ENCODE measurements at regions not wholly inside any gene's neighbourhood (a gene's known extent, or its start where the extent isn't known, plus 50 kb on each side); places are given as distances from the start of the nearest gene placed in this dataset.

GRCh38 chr14:81972601-81973000 is 438.9 kb upstream of the SEL1L start:
- no peak overlapping the region for H3K9ac ChIP-seq (ENCODE audit: insufficient read length)
- H3K4me3 ChIP-seq: no peak overlapping the region
- no peaks in the 10 kb centered on the region for H3K36me3 ChIP-seq (ENCODE audit: insufficient read depth, low read length)
- H3K27ac ChIP-seq: no peak overlapping the region
- TF ChIP-seq POLR2AphosphoS5 (IDR thresholded peaks at IDR 0.05; ENCODE audit: borderline replicate concordance, low read depth, low read length) (no peak), EZH2 (IDR thresholded peaks at IDR 0.05) (no peak), FOXP2 (optimal IDR thresholded peaks at IDR 0.05; ENCODE audit: control extremely low read depth, extremely low read length, insufficient read depth) (no peak)
- no peak for DNase-seq (ENCODE audit: low read depth, low spot score)
- H3K9me3 ChIP-seq (ENCODE audit: low read depth, low read length): no peaks in the 10 kb centered on the region

- H3K4me3 ChIP-seq: no peak overlapping the region
- no peaks in the 10 kb centered on the region for H3K9me3 ChIP-seq (ENCODE audit: low read depth, low read length)
- DNase-seq (ENCODE audit: low read depth, low spot score): no peak
- no peaks in the 10 kb centered on the region for H3K36me3 ChIP-seq (ENCODE audit: insufficient read depth, low read length)
- no peak for TF ChIP-seq FOXP2 (optimal IDR thresholded peaks at IDR 0.05; ENCODE audit: control extremely low read depth, extremely low read length, insufficient read depth)
- no peak for TF ChIP-seq POLR2AphosphoS5 (IDR thresholded peaks at IDR 0.05; ENCODE audit: borderline replicate concordance, low read depth, low read length)
- TF ChIP-seq EZH2 (IDR thresholded peaks at IDR 0.05): no peak
- no peak overlapping the region for H3K27ac ChIP-seq
- no peak overlapping the region for H3K9ac ChIP-seq (ENCODE audit: insufficient read length)
Observed at GRCh38 chr14:81974543-81974942, 440.9 kb upstream of the SEL1L start.

GRCh38 chr14:81980601-81981306 is 447.1 kb upstream of the SEL1L start:
- DNase-seq (ENCODE audit: low read depth, low spot score): no peak
- TF ChIP-seq POLR2AphosphoS5 (IDR thresholded peaks at IDR 0.05; ENCODE audit: borderline replicate concordance, low read depth, low read length) (no peak), FOXP2 (optimal IDR thresholded peaks at IDR 0.05; ENCODE audit: control extremely low read depth, extremely low read length, insufficient read depth) (no peak), EZH2 (IDR thresholded peaks at IDR 0.05) (no peak)
- H3K36me3 ChIP-seq (ENCODE audit: insufficient read depth, low read length): no peaks in the 10 kb centered on the region

GRCh38 chr14:81981307-81981675 is 447.6 kb upstream of the SEL1L start:
- H3K36me3 ChIP-seq (ENCODE audit: insufficient read depth, low read length): no peaks in the 10 kb centered on the region
- DNase-seq (ENCODE audit: low read depth, low spot score): no peak
- peak overlapping the region; percentile 83 for H3K9ac ChIP-seq (ENCODE audit: insufficient read length)
- no peaks in the 10 kb centered on the region for H3K9me3 ChIP-seq (ENCODE audit: low read depth, low read length)
- TF ChIP-seq FOXP2 (optimal IDR thresholded peaks at IDR 0.05; ENCODE audit: control extremely low read depth, extremely low read length, insufficient read depth): no peak
- no peak for TF ChIP-seq EZH2 (IDR thresholded peaks at IDR 0.05)
- TF ChIP-seq POLR2AphosphoS5 (IDR thresholded peaks at IDR 0.05; ENCODE audit: borderline replicate concordance, low read depth, low read length): no peak
- H3K27ac ChIP-seq: peak overlapping the region; percentile 100
- peak overlapping the region; percentile 75 for H3K4me3 ChIP-seq

More at GRCh38 chr14:81980601-81981306, 447.1 kb upstream of the SEL1L start:
- Histone ChIP-seq H3K9me3 (ENCODE audit: low read depth, low read length) (no peaks in the 10 kb centered on the region), H3K4me3 (peak overlapping the region; percentile 75), H3K27ac (peak overlapping the region; percentile 100), H3K9ac (ENCODE audit: insufficient read length) (peak overlapping the region; percentile 83)

GRCh38 chr14:81982046-81982445 is 448.4 kb upstream of the SEL1L start:
- peak overlapping the region; percentile 100 for H3K27ac ChIP-seq
- peak; percentile 92 for DNase-seq (ENCODE audit: low read depth, low spot score)

GRCh38 chr14:81986005-81986404 is 452.4 kb upstream of the SEL1L start:
- Histone ChIP-seq H3K9me3 (ENCODE audit: low read depth, low read length) (no peaks in the 10 kb centered on the region), H3K9ac (ENCODE audit: insufficient read length) (no peak overlapping the region), H3K36me3 (ENCODE audit: insufficient read depth, low read length) (no peaks in the 10 kb centered on the region), H3K4me3 (no peak overlapping the region), H3K27ac (no peak overlapping the region)
- no peak for DNase-seq (ENCODE audit: low read depth, low spot score)
- TF ChIP-seq EZH2 (IDR thresholded peaks at IDR 0.05) (no peak), FOXP2 (optimal IDR thresholded peaks at IDR 0.05; ENCODE audit: control extremely low read depth, extremely low read length, insufficient read depth) (no peak), POLR2AphosphoS5 (IDR thresholded peaks at IDR 0.05; ENCODE audit: borderline replicate concordance, low read depth, low read length) (no peak)

More at GRCh38 chr14:81982046-81982445, 448.4 kb upstream of the SEL1L start:
- peak overlapping the region; percentile 83 for H3K9ac ChIP-seq (ENCODE audit: insufficient read length)
- H3K36me3 ChIP-seq (ENCODE audit: insufficient read depth, low read length): no peaks in the 10 kb centered on the region
- TF ChIP-seq POLR2AphosphoS5 (IDR thresholded peaks at IDR 0.05; ENCODE audit: borderline replicate concordance, low read depth, low read length) (no peak), EZH2 (IDR thresholded peaks at IDR 0.05) (no peak), FOXP2 (optimal IDR thresholded peaks at IDR 0.05; ENCODE audit: control extremely low read depth, extremely low read length, insufficient read depth) (no peak)
- no peaks in the 10 kb centered on the region for H3K9me3 ChIP-seq (ENCODE audit: low read depth, low read length)
- H3K4me3 ChIP-seq: peak overlapping the region; percentile 75

GRCh38 chr14:81989211-81989610 is 455.6 kb upstream of the SEL1L start:
- Histone ChIP-seq H3K36me3 (ENCODE audit: insufficient read depth, low read length) (no peaks in the 10 kb centered on the region), H3K4me3 (no peak overlapping the region), H3K27ac (no peak overlapping the region), H3K9me3 (ENCODE audit: low read depth, low read length) (no peaks in the 10 kb centered on the region), H3K9ac (ENCODE audit: insufficient read length) (no peak overlapping the region)
- no peak for DNase-seq (ENCODE audit: low read depth, low spot score)
- no peak for TF ChIP-seq EZH2 (IDR thresholded peaks at IDR 0.05)
- no peak for TF ChIP-seq POLR2AphosphoS5 (IDR thresholded peaks at IDR 0.05; ENCODE audit: borderline replicate concordance, low read depth, low read length)
- no peak for TF ChIP-seq FOXP2 (optimal IDR thresholded peaks at IDR 0.05; ENCODE audit: control extremely low read depth, extremely low read length, insufficient read depth)

- DNase-seq (ENCODE audit: low read depth, low spot score): peak; percentile 76
- H3K4me3 ChIP-seq: peak overlapping the region; percentile 60
- TF ChIP-seq EZH2 (IDR thresholded peaks at IDR 0.05) (no peak), POLR2AphosphoS5 (IDR thresholded peaks at IDR 0.05; ENCODE audit: borderline replicate concordance, low read depth, low read length) (no peak), FOXP2 (optimal IDR thresholded peaks at IDR 0.05; ENCODE audit: control extremely low read depth, extremely low read length, insufficient read depth) (no peak)
Observed at GRCh38 chr14:81990312-81990761, 456.7 kb upstream of the SEL1L start.

More at GRCh38 chr14:81990312-81990761, 456.7 kb upstream of the SEL1L start:
- Histone ChIP-seq H3K9ac (ENCODE audit: insufficient read length) (peak overlapping the region; percentile 40), H3K27ac (no peak overlapping the region; the same call in 1 of the 2 replicates), H3K36me3 (ENCODE audit: insufficient read depth, low read length) (no peaks in the 10 kb centered on the region), H3K9me3 (ENCODE audit: low read depth, low read length) (no peaks in the 10 kb centered on the region)
